Thoracic aorta (tissue), 2 donors: ENCODE measurements at regions not wholly inside any gene's neighbourhood (a gene's known extent, or its start where the extent isn't known, plus 50 kb on each side); places are given as distances from the start of the nearest gene placed in this dataset.

Experiments
- ATAC-seq: fragments of 150-250 bp; one replicate; pipeline ENCODE4 v1.8.0; 2017; ENCODE audit warnings: low read depth; ENCODE audit not compliant: insufficient number of reproducible peaks, low FRiP score
- DNase-seq: peaks from one replicate; pipeline ENCODE4 v3.0.0-alpha.2; 2020; ENCODE audit warnings: low spot score
- H3K27ac ChIP-seq, 2 donors: fragments of 200-600 bp; sonication (generic); 1 replicate in 1 of 2; 2 replicates in 1 of 2; pipeline ENCODE4 v1.5.1; 2016; ENCODE audit warnings: mild to moderate bottlenecking in 2 of 2, moderate library complexity in 2 of 2
- H3K27me3 ChIP-seq: fragments of 200-600 bp; sonication (generic); replicated peaks from 2 replicates; pipeline ENCODE4 v1.6.0; 2016; ENCODE audit warnings: mild to moderate bottlenecking; ENCODE audit not compliant: insufficient read depth
- H3K36me3 ChIP-seq: fragments of 200-600 bp; sonication (generic); one replicate; pipeline ENCODE4 v1.5.1; 2016
- H3K4me1 ChIP-seq, 2 donors: fragments of 200-600 bp; sonication (generic); 1 replicate in 1 of 2; 2 replicates in 1 of 2; pipeline versions ENCODE4 v1.5.1 to v1.6.0; 2016; ENCODE audit warnings: low read depth in 2 of 2, mild to moderate bottlenecking in 1 of 2; ENCODE audit not compliant: control insufficient read depth in 1 of 2
- H3K4me3 ChIP-seq: fragments of 200-600 bp; sonication (generic); 2 replicates; pipeline ENCODE4 v1.5.1; 2016; ENCODE audit warnings: mild to moderate bottlenecking
- H3K9me3 ChIP-seq: fragments of 200-600 bp; sonication (generic); 2 replicates; pipeline ENCODE4 v1.5.1; 2016
- CTCF ChIP-seq: fragments of 200-600 bp; sonication (generic); IDR thresholded peaks from one replicate; pipeline ENCODE4 v1.5.1; 2019; ENCODE audit warnings: antibody characterized with exemption

- Histone ChIP-seq H3K27me3 (no peaks in the 10 kb centered on the region), H3K4me1 (peaks cover 0 to under 1% of the 10 kb centered on the region in 2 donors), H3K36me3 (no peaks in the 10 kb centered on the region), H3K9me3 (no peaks in the 10 kb centered on the region), H3K27ac (no peak overlapping the region), H3K4me3 (no peak overlapping the region)
- no peak for TF ChIP-seq CTCF
- DNase-seq = no peak
- no peak for ATAC-seq
Observed at GRCh38 chr12:42750356-42750755, 160.8 kb upstream of the PRICKLE1 start.

GRCh38 chr12:42749239-42749638 lies 159.7 kb upstream of the PRICKLE1 start:
- no peak overlapping the region for H3K27ac ChIP-seq
- ATAC-seq (no peak), DNase-seq (no peak)
- H3K27me3 ChIP-seq = no peaks in the 10 kb centered on the region
- TF ChIP-seq CTCF = no peak
- no peaks in the 10 kb centered on the region for H3K36me3 ChIP-seq
- H3K9me3 ChIP-seq = no peaks in the 10 kb centered on the region
- H3K4me1 ChIP-seq = peaks cover 2 to 12% of the 10 kb centered on the region in 2 donors
- H3K4me3 ChIP-seq = no peak overlapping the region

- no peaks in the 10 kb centered on the region for H3K36me3 ChIP-seq
- H3K27me3 ChIP-seq = no peaks in the 10 kb centered on the region
- H3K4me1 ChIP-seq = peaks cover 11 to 56% of the 10 kb centered on the region in 2 donors
- DNase-seq (no peak), ATAC-seq (no peak)
- TF ChIP-seq CTCF = no peak
- peak overlapping the region; percentile 18 to 32 for H3K27ac ChIP-seq
- H3K4me3 ChIP-seq = no peak overlapping the region
- H3K9me3 ChIP-seq = no peaks in the 10 kb centered on the region
Observed at GRCh38 chr12:42744539-42745182, 155.1 kb upstream of the PRICKLE1 start.

GRCh38 chr12:42742716-42743115 lies 153.2 kb upstream of the PRICKLE1 start:
- H3K27ac ChIP-seq = peak overlapping the region in 1 of 2 donors; percentile 45
- H3K36me3 ChIP-seq = no peaks in the 10 kb centered on the region
- H3K4me1 ChIP-seq = peaks cover 11 to 74% of the 10 kb centered on the region in 2 donors
- ATAC-seq = no peak
- no peaks in the 10 kb centered on the region for H3K9me3 ChIP-seq
- TF ChIP-seq CTCF = no peak
- no peak for DNase-seq
- no peaks in the 10 kb centered on the region for H3K27me3 ChIP-seq
- peak overlapping the region; percentile 9 for H3K4me3 ChIP-seq

GRCh38 chr12:42741771-42742510 lies 152.4 kb upstream of the PRICKLE1 start:
- no peak for ATAC-seq
- TF ChIP-seq CTCF = no peak

More at GRCh38 chr12:42741771-42742510, 152.4 kb upstream of the PRICKLE1 start:
- Histone ChIP-seq H3K27me3 (no peaks in the 10 kb centered on the region), H3K4me1 (peaks cover 11 to 81% of the 10 kb centered on the region in 2 donors), H3K4me3 (peak overlapping the region; percentile 9), H3K27ac (peak overlapping the region in 1 of 2 donors; percentile 45), H3K9me3 (no peaks in the 10 kb centered on the region), H3K36me3 (no peaks in the 10 kb centered on the region)
- no peak for DNase-seq
